K562 (cell line): ENCODE measurements at regions not wholly inside any gene's neighbourhood (a gene's known extent, or its start where the extent isn't known, plus 50 kb on each side); places are given as distances from the start of the nearest gene placed in this dataset.

Experiments
- ATAC-seq: fragments of 200-7000 bp; cut with Tn5 transposase; 3 replicates; pipeline ENCODE4 v1.9.1; 2020; ENCODE audit warnings: moderate library complexity
- BruUV-seq: library from RNA; stranded (reverse); fragments of 400-500 nt; replicated peaks from 2 replicates; lab custom pipeline; 2021; lab: Mats Ljungman, UMichigan
- CTCF ChIA-PET: fragments of 300-600 bp; formaldehyde crosslinking; extraction: SDS; loops from one replicate; lab custom pipeline; 2021; ENCODE audit warnings: low intra/inter-chr PET ratio; lab: Yijun Ruan, JAX
- POLR2A ChIA-PET: fragments of 300-600, 350-650 bp; sonication (Branson Sonifier 250); formaldehyde crosslinking; extraction: SDS; loops from one replicate; lab custom pipeline; 2021; ENCODE audit warnings: antibody characterized with exemption, inconsistent platforms; lab: Yijun Ruan, JAX
- DNase-seq, 4 experiments: peaks; one replicate each; pipeline versions ENCODE4 v3.0.0 to v3.0.0-alpha.2; 2011 to 2018; ENCODE audit warnings: low spot score in 3 of 4, mixed read lengths in 3 of 4; ENCODE audit errors: extremely low read depth in 1 of 4
- FAIRE-seq: peaks from 2 replicates; lab custom pipeline; 2011; peaks lifted over from hg19 to GRCh38; lab: Jason Lieb, UNC
- H2AFZ ChIP-seq: 2 replicates; pipeline ENCODE4 v1.6.0; 2011; ENCODE audit warnings: low read depth, low read length, control low read depth, inconsistent platforms
- H3K27ac ChIP-seq: fragments of 200-600 bp; 3 replicates; pipeline ENCODE4 v1.8.0; 2011; ENCODE audit warnings: low read depth, mild to moderate bottlenecking, control low read depth, inconsistent platforms, low read length, moderate library complexity, mixed read lengths; ENCODE audit errors: extremely low read depth
- H3K27me3 ChIP-seq, 2 experiments: fragments of 300-600 bp in 1 of 2; 2 replicates in 1 of 2; 3 replicates in 1 of 2; pipeline versions ENCODE4 v1.6.0 to v1.8.0; 2011; ENCODE audit warnings: inconsistent platforms in 2 of 2, low read length in 2 of 2, mild to moderate bottlenecking in 1 of 2, mixed read lengths in 1 of 2, moderate library complexity in 1 of 2; ENCODE audit not compliant: control insufficient read depth in 2 of 2, insufficient read depth in 2 of 2
- H3K36me3 ChIP-seq: fragments of 300-600 bp; 3 replicates; pipeline ENCODE4 v1.8.0; 2011; ENCODE audit warnings: mild to moderate bottlenecking, low read length, inconsistent platforms; ENCODE audit not compliant: control insufficient read depth, insufficient read depth
- H3K4me1 ChIP-seq, 2 experiments: fragments of 200-600 bp in 1 of 2; replicated peaks in 1 of 2; 2 replicates in 1 of 2; 3 replicates in 1 of 2; pipeline versions ENCODE4 v1.5.1 to v1.8.0; 2011; ENCODE audit warnings: inconsistent platforms in 2 of 2, low read length in 2 of 2, mild to moderate bottlenecking in 1 of 2, mixed read lengths in 1 of 2, moderate library complexity in 1 of 2; ENCODE audit not compliant: control insufficient read depth in 2 of 2, insufficient read depth in 2 of 2
- H3K4me2 ChIP-seq: 2 replicates; pipeline ENCODE4 v1.6.1; 2011; ENCODE audit warnings: low read length, control low read depth, inconsistent platforms, mixed read lengths; ENCODE audit not compliant: insufficient read depth
- H3K4me3 ChIP-seq: fragments of 200-600 bp; sonication (generic), shearing (Covaris generic); 2 replicates; pipeline ENCODE4 v1.5.1; 2016; ENCODE audit warnings: control low read depth, inconsistent platforms
- H3K79me2 ChIP-seq: fragments of 200-600 bp; 3 replicates; pipeline ENCODE4 v1.8.0; 2011; ENCODE audit warnings: low read length, inconsistent platforms; ENCODE audit not compliant: control insufficient read depth, insufficient read depth
- H3K9ac ChIP-seq, 2 experiments: 2 replicates each; pipeline versions ENCODE4 v1.6.0 to v1.6.1; 2011; ENCODE audit warnings: low read depth in 2 of 2, low read length in 2 of 2, control low read depth in 1 of 2, inconsistent platforms in 1 of 2, mild to moderate bottlenecking in 1 of 2, mixed read lengths in 1 of 2; ENCODE audit not compliant: insufficient read depth in 1 of 2
- H3K9me1 ChIP-seq: one replicate; pipeline ENCODE4 v1.6.0; 2011; ENCODE audit warnings: inconsistent platforms, mild to moderate bottlenecking, low read length, moderate library complexity; ENCODE audit not compliant: control insufficient read depth, insufficient read depth
- H3K9me3 ChIP-seq: replicated peaks from 2 replicates; pipeline ENCODE4 v1.5.1; 2011; ENCODE audit warnings: low read depth, low read length, inconsistent platforms; ENCODE audit not compliant: control insufficient read depth, insufficient read depth
- H4K20me1 ChIP-seq: replicated peaks from 2 replicates; pipeline ENCODE4 v1.6.1; 2011; ENCODE audit warnings: low read length, inconsistent platforms, mixed read lengths; ENCODE audit not compliant: control insufficient read depth, insufficient read depth
- GABPA ChIP-seq: fragments of 200-800 bp; sonication (Bioruptor generic); conservative IDR thresholded peaks from 2 replicates; pipeline ENCODE4 v1.6.1; 2016; ENCODE audit warnings: low read depth, missing genetic modification characterization, missing compliant biosample characterization
- KDM5B ChIP-seq: fragments of 200-600 bp; sonication (generic); IDR thresholded peaks from 2 replicates; pipeline ENCODE4 v1.6.1; 2012; ENCODE audit warnings: low read depth, mild to moderate bottlenecking, moderate library complexity, low read length, control low read depth, inconsistent platforms; ENCODE audit not compliant: insufficient replicate concordance
- KLF13 ChIP-seq: fragments of 450-650 bp; IDR thresholded peaks from 2 replicates; pipeline ENCODE4 v1.6.1; 2016; ENCODE audit warnings: missing genetic modification characterization, low read depth, mild to moderate bottlenecking, missing compliant biosample characterization, moderate library complexity, borderline replicate concordance
- NELFE ChIP-seq: IDR thresholded peaks from 2 replicates; pipeline ENCODE4 v1.6.1; 2011; ENCODE audit warnings: mild to moderate bottlenecking; ENCODE audit not compliant: insufficient read depth, insufficient read length
- NFE2L1 ChIP-seq: fragments of 450-650 bp; IDR thresholded peaks from 2 replicates; pipeline ENCODE4 v1.6.1; 2016; ENCODE audit warnings: missing genetic modification characterization, low read depth, mild to moderate bottlenecking, missing compliant biosample characterization, moderate library complexity, borderline replicate concordance
- NFYB ChIP-seq: IDR thresholded peaks from 2 replicates; pipeline ENCODE4 v1.6.1; 2011; ENCODE audit warnings: mild to moderate bottlenecking, moderate library complexity; ENCODE audit not compliant: insufficient read length; ENCODE audit errors: extremely low read depth
- PHF8 ChIP-seq: fragments of 200-600 bp; sonication (generic); IDR thresholded peaks from 2 replicates; pipeline ENCODE4 v1.6.1; 2012; ENCODE audit warnings: mixed run types, mild to moderate bottlenecking, inconsistent platforms, low read length, moderate library complexity, borderline replicate concordance
- TEAD1 ChIP-seq, 2 experiments: fragments of 450-650 bp in 1 of 2; sonication (generic) in 1 of 2; formaldehyde crosslinking; IDR thresholded peaks; 2 replicates each; pipeline versions ENCODE4 v1.4.0 to v1.8.0; 2020 to 2022; ENCODE audit warnings: mild to moderate bottlenecking in 2 of 2, missing genetic modification reagents in 1 of 2
- TRIM24 ChIP-seq, 2 experiments: fragments of 450-650 bp; IDR thresholded peaks; 2 replicates each; pipeline ENCODE4 v1.6.1; 2016
- ZBTB11 ChIP-seq, 3 experiments: fragments of 200-800 bp in 1 of 3; fragments of 250-450 bp in 1 of 3; fragments of 450-650 bp in 1 of 3; sonication (Bioruptor Pico) in 1 of 3; sonication (Bioruptor generic) in 1 of 3; formaldehyde crosslinking in 1 of 3; IDR thresholded peaks; 2 replicates each; pipeline versions ENCODE4 v1.6.1 to v1.8.0; 2016 to 2022; ENCODE audit warnings: mild to moderate bottlenecking in 2 of 3, missing genetic modification characterization in 2 of 3, missing compliant biosample characterization in 1 of 3, moderate library complexity in 1 of 3
- ZNF133 ChIP-seq: fragments of 250-450 bp; sonication (Bioruptor Pico); IDR thresholded peaks from 2 replicates; pipeline ENCODE4 v1.4.0; 2020; ENCODE audit warnings: mild to moderate bottlenecking
- ZNF592 ChIP-seq: fragments of 450-650 bp; IDR thresholded peaks from 2 replicates; pipeline ENCODE4 v1.6.1; 2017; ENCODE audit warnings: antibody characterized with exemption, mild to moderate bottlenecking
- ZNF830 ChIP-seq: fragments of 250-450 bp; sonication (Bioruptor Pico); IDR thresholded peaks from 2 replicates; pipeline ENCODE4 v1.5.0; 2021; ENCODE audit warnings: mild to moderate bottlenecking
- WGBS: fragments of 100-300 bp; shearing (Covaris generic); methylation state at CpG from one replicate; pipeline ENCODE4 v1.1.6; 2016; ENCODE audit warnings: low coverage, mixed read lengths; ENCODE audit not compliant: insufficient coverage; ENCODE audit errors: missing lambda C conversion rate; 5-methylcytosine and 5-hydroxymethylcytosine counted together
- in situ Hi-C: fragments of 300-500 bp; cut with MboI; formaldehyde crosslinking; loops from 4 replicates; pipeline ENCODE4 v1.15.0; 2018; ENCODE audit warnings: inconsistent platforms, mixed read lengths
- intact Hi-C: fragments of 100-400 bp; cut with micrococcal nuclease; formaldehyde crosslinking; loops from 2 replicates; pipeline ENCODE4 v1.14.2; 2022

GRCh38 chr5:68114378-68115040, 101.0 kb upstream of the PIK3R1 start:
- Histone ChIP-seq H3K27ac (no peak overlapping the region), H3K27me3 (no peaks in the 10 kb centered on the region), H3K9me3 (no peaks in the 10 kb centered on the region), H3K4me3 (no peak overlapping the region), H3K4me1 (no peaks in the 10 kb centered on the region), H3K36me3 (no peaks in the 10 kb centered on the region), H2AFZ (no peak overlapping the region), H3K9ac (no peak overlapping the region), H3K4me2 (no peak overlapping the region), H4K20me1 (no peaks in the 10 kb centered on the region), H3K79me2 (no peaks in the 10 kb centered on the region), H3K9me1 (no peaks in the 10 kb centered on the region)
- in situ Hi-C loops (no loop called here), intact Hi-C loops (no loop called here)
- TF ChIP-seq NFE2L1 (tag), result no peak
- TF ChIP-seq ZNF830 (CRISPR knock-in tag), result no peak
- TF ChIP-seq GABPA (tag), result no peak
- TF ChIP-seq TEAD1 (CRISPR knock-in tag; IDR thresholded peaks at IDR 0.05), result no peak
- no peak for TF ChIP-seq ZNF592
- no peak for TF ChIP-seq KLF13
- no peak for TF ChIP-seq NELFE
- no peak for TF ChIP-seq ZBTB11 (CRISPR knock-in tag; IDR thresholded peaks at IDR 0.05)
- TF ChIP-seq NFYB, result no peak
- no peak for TF ChIP-seq KDM5B
- no peak for TF ChIP-seq PHF8
- TF ChIP-seq ZNF133 (CRISPR knock-in tag), result no peak
- TF ChIP-seq TRIM24 (IDR thresholded peaks at IDR 0.05), result no peak
- ATAC-seq, result no peak
- DNase-seq, result no peak
- WGBS, result 0% methylated on average over 2 of the region's 2 CpGs
- ChIA-PET CTCF (no interaction called here), POLR2A (no interaction called here)
- FAIRE-seq, result no peak
- no TSS peak for BruUV-seq
